Stimulated activated CD4-positive, alpha-beta T cell treated with anti-CD3 and anti-CD28 coated beads, Interleukin-15, amount 100 ng/mL, for 1 hour (primary cell): ENCODE measurements at regions not wholly inside any gene's neighbourhood (a gene's known extent, or its start where the extent isn't known, plus 50 kb on each side); places are given as distances from the start of the nearest gene placed in this dataset.
"Not testable (repeated sequence)": the region's sequence is repeated elsewhere in the genome, so short reads cannot be mapped to it uniquely, and the experiment has no call there.

Experiments used
- DNase-seq, 2 donors: peaks; one replicate each; pipeline ENCODE4 v3.0.0-alpha.2; 2020; ENCODE audit warnings: low read depth in 1 of 2, low spot score in 1 of 2

DNA sequence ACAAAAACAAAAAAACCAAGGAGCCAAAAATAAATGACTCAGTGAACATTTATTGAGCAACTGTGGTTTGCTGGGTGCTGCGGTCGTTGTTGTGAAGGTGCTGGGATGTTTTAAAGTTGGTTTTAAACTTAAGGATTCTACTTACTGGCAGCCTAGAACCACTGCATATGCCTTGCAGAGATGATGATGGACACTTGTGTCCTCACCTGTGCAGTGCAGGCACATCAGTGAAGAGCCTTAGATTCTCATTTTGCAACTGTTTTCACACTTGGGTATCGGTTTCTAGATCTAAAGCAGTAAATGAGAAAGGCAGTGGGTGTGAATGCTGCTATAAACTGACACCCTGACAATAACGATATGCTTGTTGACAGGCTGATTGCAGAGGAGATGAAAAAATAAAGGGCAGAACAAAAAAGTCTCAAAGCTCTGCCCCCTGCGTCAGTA lies 68.8 kb downstream of the UTRN start:
- no peak for DNase-seq

DNA sequence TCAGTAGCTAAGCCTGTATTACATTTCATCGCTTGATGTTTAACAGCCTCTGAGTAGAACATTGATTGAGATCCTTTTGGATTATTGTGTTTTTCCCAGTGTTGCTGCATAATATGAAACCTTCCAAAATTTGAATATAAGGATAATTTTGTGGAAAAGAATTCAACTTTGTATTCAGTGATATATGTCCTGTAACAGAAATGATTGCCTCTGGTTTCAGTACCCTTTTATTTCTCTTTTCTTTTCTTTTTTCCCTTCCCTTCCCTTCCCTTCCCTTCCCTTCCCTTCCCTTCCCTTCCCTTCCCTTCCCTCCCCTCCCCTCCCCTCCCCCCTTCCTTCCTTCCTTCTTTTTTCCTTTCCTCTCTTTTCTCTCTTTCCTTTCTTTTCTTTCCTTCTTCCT lies 74.6 kb downstream of the UTRN start:
- no peak for DNase-seq

DNA sequence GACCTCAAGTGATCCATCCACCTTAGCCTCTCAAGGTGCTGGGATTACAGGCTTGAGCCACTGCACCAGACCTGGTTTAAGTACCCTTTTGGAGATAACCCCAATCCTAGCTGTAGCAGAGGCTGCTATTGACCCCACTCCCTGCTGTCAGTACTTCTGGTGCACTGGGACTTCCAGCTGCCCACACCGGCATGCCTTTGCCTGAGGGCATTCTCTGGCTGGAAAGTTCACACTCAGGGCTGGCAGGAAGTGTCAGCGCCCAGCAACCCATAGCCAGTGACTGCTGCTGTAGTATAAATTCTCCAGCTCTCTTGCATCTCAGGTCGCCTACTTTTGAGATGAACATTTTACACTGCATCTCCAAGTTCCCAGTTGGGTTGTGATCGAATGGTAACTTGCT lies 75.3 kb downstream of the UTRN start:
- no peak for DNase-seq

DNA sequence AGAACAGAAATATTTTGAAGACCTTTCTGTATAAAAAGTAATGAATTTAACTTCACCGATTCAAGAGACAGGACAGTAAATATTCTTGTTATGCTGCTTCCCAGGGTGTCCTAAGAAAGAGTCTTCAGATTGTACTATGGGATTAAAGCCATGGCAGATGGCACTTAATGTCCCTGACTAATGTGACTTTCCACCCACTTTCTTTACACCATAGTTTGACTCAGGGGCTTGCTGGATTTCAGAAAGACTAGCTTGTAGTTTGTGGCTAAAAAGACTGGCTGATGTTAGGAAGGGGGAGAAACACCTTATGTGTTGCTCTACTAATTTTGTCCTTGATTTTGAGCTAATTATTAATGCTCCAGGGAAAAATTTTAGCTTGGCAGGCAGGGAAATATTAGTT lies 75.9 kb downstream of the UTRN start:
- no peak for DNase-seq

DNA sequence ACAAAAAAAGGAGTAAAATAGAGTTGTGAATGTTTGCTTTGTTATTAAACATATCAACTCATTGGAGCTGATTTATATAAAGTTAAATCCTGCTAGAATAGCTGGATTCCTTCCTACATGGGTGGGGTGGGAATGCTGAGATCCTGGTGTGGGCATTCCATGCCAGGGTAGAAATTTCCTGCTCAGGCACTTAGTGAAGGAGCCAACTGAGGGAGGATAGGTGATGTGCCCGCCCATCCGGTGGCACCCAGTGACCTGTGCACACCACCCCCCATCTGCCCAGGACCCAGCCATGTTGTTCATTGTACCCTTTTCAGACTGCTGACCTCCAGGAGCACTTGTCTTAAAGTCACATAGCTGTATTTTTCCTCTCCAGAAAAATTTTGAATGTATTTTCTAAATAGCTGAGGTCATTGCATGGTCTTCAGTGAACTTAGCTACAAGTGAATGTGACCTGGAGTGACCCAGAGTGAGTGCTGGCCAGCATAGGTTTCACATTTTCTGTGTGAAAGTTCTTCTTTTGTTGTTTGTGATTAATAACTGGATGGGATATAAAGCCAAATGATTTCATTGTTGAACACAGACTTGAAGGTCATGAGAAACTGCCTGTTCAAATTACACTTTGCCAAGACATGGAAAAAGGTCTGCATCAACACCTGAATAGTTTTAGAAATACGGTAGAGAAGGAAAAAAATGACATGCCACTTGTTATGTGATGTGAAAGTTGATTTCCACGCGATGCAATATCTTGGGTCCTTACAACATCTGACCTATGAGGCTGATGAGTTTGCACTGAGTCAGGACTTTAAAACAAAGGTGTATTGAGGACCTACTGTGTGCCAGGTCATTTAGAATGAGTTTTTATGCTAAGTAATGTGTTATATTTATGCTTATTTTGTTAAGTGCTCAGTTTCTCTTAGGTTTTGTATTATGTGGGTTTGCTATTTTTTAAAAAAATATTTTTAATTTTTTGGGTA lies 77.2 kb downstream of the UTRN start:
- DNase-seq: no peak

DNA sequence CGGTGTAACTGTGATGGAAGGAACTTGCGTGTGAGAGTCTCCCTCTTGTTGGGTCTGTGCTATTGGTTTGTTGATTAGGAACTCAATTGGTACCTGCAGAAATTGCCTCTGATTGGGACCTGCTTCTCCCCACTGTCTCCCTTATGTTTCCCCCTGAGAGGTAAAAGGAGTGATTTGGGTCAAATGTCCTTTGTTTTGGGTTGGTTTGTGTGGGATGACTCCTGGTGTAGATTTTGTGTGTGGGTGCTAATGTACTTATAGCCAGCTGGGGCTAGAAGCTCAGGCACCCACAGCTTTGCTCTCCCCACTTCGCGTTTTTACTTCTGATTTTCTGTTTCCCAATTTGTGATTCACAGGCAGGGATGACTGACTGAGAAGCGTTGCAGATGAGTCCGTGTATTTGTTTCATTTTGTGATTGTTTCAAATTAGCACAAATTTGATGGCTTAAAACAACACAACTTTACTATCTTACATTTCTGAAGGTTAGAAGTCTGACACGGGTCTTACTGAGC lies 79.1 kb downstream of the UTRN start:
- DNase-seq: no peak

DNA sequence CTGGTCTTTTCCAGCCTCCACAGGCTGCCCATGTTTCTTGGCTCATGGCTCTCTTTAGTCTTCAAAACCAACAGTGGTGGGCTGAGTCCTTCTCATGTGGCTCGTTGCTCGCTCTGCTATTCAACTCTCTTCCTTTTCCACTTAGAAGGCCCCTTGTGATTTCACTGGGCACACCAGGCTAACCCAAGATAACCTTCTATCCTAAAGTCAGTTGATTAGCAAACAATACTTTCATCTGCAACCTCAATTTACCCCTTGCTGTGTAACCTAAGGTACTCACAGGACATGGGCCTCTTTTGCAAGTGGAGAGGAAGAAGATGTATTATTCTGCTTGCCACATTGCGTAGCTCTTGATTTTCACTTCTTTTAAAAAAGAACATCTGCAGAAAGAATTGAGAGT lies 79.6 kb downstream of the UTRN start:
- DNase-seq: no peak

DNA sequence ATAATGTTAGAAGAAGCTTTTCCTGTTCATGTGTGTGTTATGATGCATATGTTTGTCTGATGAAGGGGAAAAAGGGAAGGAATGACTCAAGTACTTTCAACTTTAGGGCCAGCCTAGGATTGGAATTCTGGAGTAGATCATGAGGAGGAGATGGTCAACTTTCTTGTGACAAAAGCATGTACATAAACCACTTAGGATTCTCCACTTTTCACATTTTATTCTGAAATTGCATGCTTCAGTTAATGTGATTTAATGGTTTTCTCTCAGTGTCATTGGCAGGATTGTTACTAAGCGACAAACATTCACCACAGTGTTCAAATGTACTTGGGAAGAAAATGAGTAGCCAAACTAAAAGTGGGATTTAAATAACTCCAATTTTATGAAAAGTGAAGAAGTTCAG lies 80.1 kb downstream of the UTRN start:
- DNase-seq: no peak

DNA sequence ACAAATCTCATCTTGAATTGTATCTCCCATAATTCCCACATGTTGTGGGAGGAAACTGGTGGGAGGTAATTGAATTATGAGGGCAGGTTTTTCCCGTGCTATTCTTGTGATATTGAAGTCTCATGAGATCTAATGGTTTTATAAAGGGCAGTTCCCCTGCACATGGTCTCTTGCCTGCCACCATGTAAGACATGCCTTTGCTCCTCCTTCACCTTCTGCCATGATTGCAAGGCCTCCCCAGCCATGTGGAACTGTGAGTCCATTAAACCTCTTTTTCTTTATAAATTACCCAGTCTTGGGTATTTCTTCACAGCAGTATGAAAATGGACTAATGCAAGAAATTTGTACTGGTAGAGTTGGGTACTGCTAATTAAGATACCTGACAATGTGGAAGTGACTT lies 84.6 kb downstream of the UTRN start:
- DNase-seq: not testable (repeated sequence)

DNA sequence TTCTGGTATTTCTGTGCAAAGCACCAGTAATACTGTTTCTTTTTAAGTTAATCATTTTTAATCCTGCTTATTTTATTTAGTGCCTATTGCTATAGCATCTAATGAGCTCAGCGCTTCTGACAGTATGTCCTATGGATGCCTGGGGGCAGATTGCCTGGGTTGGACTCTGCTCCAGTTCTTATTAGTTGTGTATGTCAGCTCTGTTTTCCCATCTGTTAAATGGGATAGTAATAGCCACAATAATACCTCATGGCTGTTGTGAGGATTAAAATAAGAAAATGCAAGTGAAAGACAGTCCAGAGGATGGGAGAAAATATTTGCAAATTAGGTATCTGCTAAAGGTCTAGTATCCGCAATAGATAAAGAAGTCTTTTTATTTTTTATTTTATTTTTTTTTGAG lies 87.0 kb downstream of the UTRN start:
- DNase-seq: no peak

DNA sequence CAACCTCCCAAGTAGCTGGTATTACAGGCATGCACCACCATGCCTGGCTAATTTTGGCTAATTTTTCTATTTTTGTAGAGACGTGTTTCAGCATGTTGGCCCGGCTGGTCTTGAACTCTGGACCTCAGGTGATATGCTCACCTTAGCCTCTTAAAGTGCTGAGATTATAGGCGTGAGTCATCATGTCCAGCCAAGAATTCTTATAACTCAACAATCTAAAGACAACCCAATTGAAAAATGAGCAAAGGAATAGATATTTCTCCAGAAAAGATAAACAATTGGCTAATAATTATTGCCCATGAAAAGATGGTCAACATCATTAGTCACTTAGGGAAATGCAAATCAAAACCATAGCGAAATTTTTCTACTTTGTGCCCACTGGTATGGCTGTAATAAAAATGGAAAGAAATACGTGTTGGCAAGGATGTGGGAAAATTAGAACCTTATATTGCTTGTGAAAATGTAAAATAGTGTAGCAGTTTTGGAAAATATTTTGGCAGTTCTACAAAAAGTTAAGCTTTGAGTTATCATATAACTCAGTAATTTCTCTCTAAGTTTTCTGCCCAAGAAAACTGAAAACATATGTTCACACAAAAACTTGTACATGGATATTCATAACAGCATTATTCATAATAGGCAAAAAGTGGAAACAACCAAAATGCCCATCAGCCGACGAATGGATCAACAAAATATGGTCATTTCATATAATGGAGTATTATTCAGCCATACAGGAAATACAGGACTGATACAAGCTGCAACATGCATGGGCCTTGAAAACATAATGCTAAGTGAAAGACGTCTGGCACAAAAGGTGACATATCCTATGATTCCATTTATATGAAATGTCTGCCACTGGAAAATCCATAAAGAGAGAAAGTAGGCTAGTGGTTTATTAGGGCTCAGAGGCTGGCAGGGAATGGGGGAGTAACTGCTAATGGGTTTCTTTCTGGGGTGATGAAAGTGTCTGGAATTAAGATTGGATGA lies 87.8 kb downstream of the UTRN start:
- no peak for DNase-seq

DNA sequence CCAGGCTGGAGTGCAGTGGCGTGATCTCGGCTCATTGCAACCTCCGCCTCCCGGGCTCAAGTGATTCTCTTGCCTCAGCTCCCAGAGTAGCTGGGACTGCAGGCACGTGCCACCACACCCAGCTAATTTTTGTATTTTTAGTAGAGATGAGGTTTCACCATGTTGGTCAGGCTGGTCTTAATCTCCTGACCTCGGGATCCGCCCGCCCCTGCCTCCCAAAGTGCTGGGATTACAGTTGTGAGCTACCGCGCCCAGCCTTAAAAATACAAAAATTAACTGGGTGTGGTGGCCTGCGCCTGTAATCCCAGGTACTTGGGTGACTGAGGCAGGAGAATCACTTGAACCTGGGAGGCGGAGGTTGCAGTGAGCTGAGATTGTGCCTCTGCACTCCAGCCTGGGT lies 89.4 kb downstream of the UTRN start:
- not testable (repeated sequence) for DNase-seq

DNA sequence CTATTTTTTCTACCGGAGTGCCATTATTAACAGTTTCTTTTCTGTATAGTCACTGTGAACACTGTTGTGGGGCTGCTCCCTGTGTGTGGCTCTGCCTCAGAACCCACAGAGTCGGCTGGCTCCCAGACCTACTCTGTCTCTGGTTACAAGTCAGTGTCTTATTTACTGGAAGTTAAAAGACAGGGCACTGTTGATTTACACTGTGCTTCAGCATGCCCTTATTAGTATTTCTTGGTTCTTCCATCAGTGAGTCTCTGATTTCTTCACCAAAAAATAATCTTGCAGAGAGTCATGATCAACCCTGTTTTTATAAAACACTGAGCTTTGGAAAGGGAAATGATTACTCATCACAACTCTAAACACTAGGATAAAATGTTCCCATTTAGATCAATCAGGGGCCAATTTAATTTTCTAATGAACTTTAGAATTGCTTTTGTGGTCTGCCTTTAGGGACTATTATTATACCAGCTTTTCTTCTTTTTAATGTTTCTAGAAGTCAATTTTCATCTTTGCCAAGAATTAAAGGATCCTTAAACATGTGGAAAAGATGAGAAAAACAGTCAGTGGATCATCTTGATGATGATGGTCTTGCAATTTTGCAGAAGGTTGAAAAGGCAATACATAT lies 92.6 kb downstream of the UTRN start:
- DNase-seq: no peak

DNA sequence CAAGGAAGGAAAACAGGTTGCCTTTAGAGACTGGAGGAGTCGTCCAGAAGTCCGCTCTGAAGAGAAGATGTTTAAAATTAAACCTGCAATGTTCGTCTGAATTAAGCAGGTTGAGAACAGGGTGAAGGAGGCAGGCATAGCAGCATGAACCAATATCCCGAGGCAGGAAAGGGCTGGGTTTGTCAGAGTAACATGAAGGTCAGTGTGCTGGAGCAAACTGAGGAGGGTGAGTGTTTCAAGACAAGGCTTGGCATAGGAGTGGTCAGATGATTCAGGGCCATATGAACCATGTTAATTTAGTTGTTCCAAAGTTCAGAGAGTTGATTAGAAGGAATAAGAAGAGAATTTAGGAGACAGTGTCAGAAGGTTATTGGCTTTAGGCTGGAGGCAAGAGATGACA lies 93.3 kb downstream of the UTRN start:
- no peak for DNase-seq

DNA sequence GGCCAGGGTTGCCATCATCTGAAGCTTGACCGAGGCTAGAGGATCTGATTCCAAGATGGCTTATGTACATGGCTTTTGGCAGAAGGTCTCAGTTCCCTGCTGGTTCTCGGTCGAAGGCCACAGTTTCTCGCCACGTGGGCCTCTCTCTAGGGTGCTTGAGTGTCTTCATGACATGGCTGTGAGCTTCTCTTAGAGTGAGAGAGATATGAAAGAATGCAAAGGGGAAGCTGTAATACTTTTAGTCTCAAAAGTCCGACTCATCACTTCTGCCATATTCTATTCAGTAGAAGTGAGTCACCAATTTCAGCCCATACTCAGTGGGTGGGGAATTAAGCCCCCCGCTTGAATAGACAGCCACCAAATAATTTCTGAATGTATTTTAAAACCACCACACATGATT lies 94.2 kb downstream of the UTRN start:
- no peak for DNase-seq

DNA sequence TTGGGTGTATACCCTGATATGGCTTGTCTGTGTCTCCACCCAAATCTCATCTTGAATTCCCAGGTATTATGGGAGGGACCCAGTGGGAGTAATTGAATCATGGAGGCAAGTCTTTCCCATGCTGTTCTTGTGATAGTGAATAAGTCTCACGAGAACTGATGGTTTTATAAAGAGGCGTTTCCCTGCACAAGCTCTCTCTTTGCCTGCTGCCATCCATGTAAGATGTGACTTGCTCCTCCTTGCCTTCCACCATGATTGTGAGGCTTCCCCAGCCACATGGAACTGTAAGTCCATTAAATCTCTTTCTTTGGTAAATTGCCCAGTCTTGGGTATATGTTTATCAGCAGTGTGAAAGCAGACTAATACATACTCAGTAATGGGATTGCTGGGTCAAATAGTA lies 96.4 kb downstream of the UTRN start:
- not testable (repeated sequence) for DNase-seq

DNA sequence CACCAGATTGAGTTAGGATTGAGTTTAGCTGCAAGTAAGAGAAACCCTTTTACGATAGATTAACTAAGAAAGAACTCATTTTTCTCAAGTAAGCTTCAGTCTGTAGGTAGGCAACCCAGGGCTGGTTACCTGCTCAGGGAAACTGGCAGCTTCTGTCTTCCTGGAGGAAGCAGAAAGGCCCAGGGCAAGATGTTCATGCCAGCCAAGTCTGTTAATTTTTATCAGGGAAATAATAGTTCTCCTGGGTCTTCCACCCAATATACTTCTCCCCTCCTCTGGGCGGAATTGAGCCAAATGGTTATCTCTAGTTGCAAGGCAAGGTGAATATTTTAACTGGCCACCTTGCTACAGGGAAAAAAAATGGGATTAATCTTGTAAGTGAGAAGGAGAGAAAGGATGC lies 98.2 kb downstream of the UTRN start:
- no peak for DNase-seq

DNA sequence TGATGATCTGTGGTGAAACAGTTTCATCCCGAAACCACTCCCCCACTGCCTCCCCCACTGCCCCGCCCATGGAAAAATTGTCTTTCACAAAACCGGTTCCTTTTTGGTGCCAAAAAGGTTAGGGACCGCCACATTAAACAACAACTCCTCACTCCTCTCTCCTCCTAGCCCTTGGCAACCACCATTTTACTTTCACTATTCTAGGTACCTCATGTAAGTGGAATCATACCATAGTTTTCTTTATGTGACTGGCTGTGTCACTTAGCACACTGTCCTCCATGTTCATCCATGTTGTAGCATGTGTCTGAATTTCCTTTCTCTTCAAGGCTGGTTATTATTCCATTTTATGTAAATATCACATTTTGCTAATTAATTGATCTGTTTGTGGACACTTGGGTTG lies 99.3 kb downstream of the UTRN start:
- no peak for DNase-seq

DNA sequence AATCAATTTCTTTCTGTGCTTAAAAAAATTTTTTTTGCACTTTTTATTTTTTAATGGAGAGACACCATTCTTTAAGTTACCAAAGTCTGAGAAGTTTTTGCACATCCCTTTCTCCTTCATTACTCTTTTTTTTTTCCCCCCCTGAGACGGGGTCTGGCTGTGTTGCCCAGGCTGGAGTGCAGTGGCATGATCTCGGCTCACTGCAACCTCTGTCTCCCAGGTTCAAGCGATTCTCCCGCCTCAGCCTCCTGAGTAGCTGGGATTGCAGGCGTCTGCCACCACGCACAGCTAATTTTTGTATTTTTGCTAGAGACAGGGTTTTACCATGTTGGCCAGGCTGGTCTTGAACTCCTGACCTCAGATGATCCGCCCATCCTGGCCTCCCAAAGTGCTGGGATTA lies 104.3 kb downstream of the UTRN start:
- not testable (repeated sequence) for DNase-seq

DNA sequence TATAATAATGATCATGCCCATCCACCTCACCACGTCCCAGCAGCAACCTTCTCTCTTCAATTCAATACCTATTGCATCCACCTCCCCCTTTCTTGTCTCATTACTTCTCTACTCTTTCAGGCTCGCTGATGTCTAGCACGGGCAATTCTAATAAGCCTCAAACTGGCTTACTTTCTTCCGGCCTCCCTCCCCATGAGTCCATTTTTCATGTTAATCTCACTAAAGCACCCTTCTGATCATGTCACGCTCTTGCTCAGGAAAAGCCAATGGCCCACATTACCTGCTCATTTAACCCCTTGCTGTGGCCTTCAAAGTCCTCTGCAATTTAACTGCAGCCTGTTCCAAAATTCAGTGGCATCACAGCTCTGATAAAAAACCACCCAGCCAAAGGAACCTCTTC lies 105.1 kb downstream of the UTRN start:
- DNase-seq: no peak

DNA sequence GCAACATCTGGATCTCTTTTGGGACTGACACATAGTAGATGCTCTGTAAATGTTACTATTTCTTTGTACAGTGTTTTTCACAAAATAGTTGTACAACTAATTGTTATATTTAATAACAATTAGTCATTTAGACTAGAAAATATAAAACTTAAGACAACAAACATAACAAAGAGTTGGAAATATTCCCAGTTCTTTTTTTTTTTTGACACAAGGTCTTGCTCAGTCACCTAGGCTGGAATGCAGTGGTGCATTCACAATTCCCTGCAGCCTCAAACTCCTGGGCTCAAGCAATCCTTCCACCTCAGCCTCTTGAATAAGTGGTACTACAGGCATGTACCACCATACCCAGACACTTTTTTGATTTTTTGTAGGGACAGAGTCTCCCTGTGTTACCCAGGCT lies 105.8 kb downstream of the UTRN start:
- no peak for DNase-seq
